COLO668 (cell line): ENCODE measurements at regions not wholly inside any gene's neighbourhood (a gene's known extent, or its start where the extent isn't known, plus 50 kb on each side); places are given as distances from the start of the nearest gene placed in this dataset.
"Not testable (repeated sequence)": the region's sequence is repeated elsewhere in the genome, so short reads cannot be mapped to it uniquely, and the experiment has no call there.

ENCODE experiments used
- DNase-seq: peaks from one replicate; lab custom pipeline; 2025; ENCODE audit not compliant: unreplicated experiment; lab: John Stamatoyannopoulos, UW

- no peak for DNase-seq
Observed at GRCh38 chr18:34350778-34351177, 126.1 kb upstream of the NOL4 start.

- peak; percentile 45 for DNase-seq
Observed at GRCh38 chr18:34352385-34353163, 127.9 kb upstream of the NOL4 start.

GRCh38 chr18:34354351-34354750, 129.6 kb upstream of the NOL4 start:
- DNase-seq, result no peak

- DNase-seq, result no peak
Observed at GRCh38 chr18:34357944-34358580, 133.3 kb upstream of the NOL4 start.

- no peak for DNase-seq
Observed at GRCh38 chr18:34358923-34359322, 134.2 kb upstream of the NOL4 start.

- DNase-seq, result no peak
Observed at GRCh38 chr18:34364699-34365098, 140.0 kb upstream of the NOL4 start.

GRCh38 chr18:34370704-34371395, 146.1 kb upstream of the NOL4 start:
- no peak for DNase-seq

GRCh38 chr18:34380326-34380725, 155.6 kb upstream of the NOL4 start:
- DNase-seq, result no peak

GRCh38 chr18:34385311-34385710, 160.6 kb upstream of the NOL4 start:
- DNase-seq, result no peak

GRCh38 chr18:34386803-34387202, 162.1 kb upstream of the NOL4 start:
- no peak for DNase-seq

GRCh38 chr18:34397286-34397896, 172.7 kb upstream of the NOL4 start:
- DNase-seq, result no peak

- DNase-seq, result no peak
Observed at GRCh38 chr18:34399892-34400291, 175.2 kb upstream of the NOL4 start.

- DNase-seq, result no peak
Observed at GRCh38 chr18:34400834-34401233, 176.1 kb upstream of the NOL4 start.

GRCh38 chr18:34401775-34402174, 177.1 kb upstream of the NOL4 start:
- DNase-seq, result no peak

GRCh38 chr18:34407471-34407870, 182.8 kb upstream of the NOL4 start:
- not testable (repeated sequence) for DNase-seq

- no peak for DNase-seq
Observed at GRCh38 chr18:34411952-34412351, 187.2 kb upstream of the NOL4 start.

GRCh38 chr18:34431042-34431441, 206.3 kb upstream of the NOL4 start:
- no peak for DNase-seq

- DNase-seq, result no peak
Observed at GRCh38 chr18:34444622-34445021, 219.9 kb upstream of the NOL4 start.

- DNase-seq, result no peak
Observed at GRCh38 chr18:34448662-34449061, 223.9 kb upstream of the NOL4 start.

GRCh38 chr18:34457761-34458160, 233.0 kb upstream of the NOL4 start:
- no peak for DNase-seq

- DNase-seq, result no peak
Observed at GRCh38 chr18:34458410-34458977, 233.8 kb upstream of the NOL4 start.
